Left colon (tissue), 2 donors: ENCODE measurements at regions not wholly inside any gene's neighbourhood (a gene's known extent, or its start where the extent isn't known, plus 50 kb on each side); places are given as distances from the start of the nearest gene placed in this dataset.
"Not testable (repeated sequence)": the region's sequence is repeated elsewhere in the genome, so short reads cannot be mapped to it uniquely, and the experiment has no call there.

Experiments
- ATAC-seq: fragments of 200-7000 bp; cut with Tn5 transposase; one replicate; pipeline ENCODE4 v1.9.1; 2020; ENCODE audit warnings: mild to moderate bottlenecking, moderate library complexity
- DNase-seq, 2 donors: peaks; one replicate each; pipeline ENCODE4 v3.0.0-alpha.2; 2020
- intact Hi-C, 2 donors: fragments of 100-400 bp; cut with DNase I in 1 of 2; cut with micrococcal nuclease in 1 of 2; formaldehyde crosslinking; loops; one replicate each; pipeline versions ENCODE4 v1.11.2 to v1.14.0; 2022; cut with DNase I, micrococcal nuclease
- donor health status: DM: no; HTN: no; CAD: no.
- donor health status: DM: yes; HTN: yes; CAD: no.

DNA sequence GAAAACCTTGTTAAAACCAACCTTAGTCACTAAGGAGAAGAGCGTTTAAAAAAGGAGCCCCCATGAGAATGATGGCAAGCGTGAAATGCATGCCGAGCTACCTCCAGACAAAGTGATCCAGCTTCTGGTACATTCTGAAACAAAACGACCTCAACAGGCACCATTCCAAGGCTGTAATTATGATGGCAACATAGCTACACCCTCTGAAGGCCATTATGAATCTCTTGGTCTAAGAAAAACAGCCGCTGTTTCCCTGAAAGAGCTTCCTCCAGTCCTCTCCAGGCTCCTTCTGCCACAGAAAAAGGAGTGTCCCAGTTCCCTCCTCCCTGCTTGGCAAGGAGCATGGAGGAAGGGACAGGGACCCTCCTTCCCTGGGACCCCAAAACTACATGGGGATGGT, 50.0 kb upstream of the ABLIM1 start:
- DNase-seq (no peak), ATAC-seq (peak; percentile 55)
- intact Hi-C loops = loop anchor here in 1 of 2 donors (10.0 kb wide), 2 partner anchors 153 to 243 kb away; no protein-coding TSS in a partner anchor

DNA sequence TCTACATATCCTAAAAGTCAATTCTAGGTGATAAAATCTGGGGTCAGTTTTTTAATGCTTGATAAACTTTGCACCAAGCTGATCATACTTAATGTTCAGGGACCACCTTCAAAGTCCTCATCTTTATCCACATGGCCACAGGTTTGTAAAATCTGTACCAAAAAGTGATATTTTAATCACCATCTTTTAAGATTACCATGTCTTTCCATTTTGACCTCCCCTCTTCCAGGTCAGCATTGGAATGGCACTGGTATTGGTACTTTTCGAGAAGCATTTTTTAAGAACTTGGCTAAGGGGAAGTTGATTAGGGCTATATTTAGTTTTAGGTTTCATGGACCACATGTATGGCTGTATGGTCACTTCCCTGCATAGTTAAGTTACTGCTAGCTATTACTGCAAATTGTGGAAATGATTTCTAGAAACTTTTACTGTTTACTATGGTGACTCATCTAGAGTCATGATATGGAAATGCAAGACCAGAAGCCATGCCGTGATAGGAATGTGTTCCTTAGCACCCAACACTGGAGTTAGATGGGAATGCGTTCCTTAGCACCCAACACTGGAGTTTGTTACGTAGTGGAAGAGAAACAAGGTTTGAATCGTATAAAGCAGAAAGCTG, 50.8 kb upstream of the ABLIM1 start:
- DNase-seq = no peak
- ATAC-seq = peak; percentile 64
- intact Hi-C loops = loop anchor here in 1 of 2 donors (10.0 kb wide), 2 partner anchors 154 to 244 kb away; no protein-coding TSS in a partner anchor

DNA sequence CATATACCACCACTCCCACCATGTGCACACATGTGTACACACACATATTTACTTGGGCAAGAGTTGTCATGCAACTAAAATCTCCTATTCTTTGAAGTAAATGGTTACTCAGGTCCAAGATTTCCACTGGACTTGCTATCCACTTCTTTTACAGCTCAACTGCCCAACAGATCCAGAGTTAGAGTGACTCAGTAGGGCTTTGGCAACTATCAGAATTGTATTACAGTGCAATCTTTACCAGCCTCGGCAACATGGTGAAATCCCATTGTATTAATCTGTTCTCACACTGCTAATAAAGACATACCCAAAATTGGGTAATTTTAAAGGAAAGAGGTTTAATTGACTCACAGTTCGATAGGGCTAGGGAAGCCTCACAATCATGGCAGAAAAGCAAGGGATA, 51.9 kb upstream of the ABLIM1 start:
- DNase-seq = no peak
- no peak for ATAC-seq
- intact Hi-C loops = loop anchor here in 1 of 2 donors (10.0 kb wide), 2 partner anchors 155 to 245 kb away; no protein-coding TSS in a partner anchor

DNA sequence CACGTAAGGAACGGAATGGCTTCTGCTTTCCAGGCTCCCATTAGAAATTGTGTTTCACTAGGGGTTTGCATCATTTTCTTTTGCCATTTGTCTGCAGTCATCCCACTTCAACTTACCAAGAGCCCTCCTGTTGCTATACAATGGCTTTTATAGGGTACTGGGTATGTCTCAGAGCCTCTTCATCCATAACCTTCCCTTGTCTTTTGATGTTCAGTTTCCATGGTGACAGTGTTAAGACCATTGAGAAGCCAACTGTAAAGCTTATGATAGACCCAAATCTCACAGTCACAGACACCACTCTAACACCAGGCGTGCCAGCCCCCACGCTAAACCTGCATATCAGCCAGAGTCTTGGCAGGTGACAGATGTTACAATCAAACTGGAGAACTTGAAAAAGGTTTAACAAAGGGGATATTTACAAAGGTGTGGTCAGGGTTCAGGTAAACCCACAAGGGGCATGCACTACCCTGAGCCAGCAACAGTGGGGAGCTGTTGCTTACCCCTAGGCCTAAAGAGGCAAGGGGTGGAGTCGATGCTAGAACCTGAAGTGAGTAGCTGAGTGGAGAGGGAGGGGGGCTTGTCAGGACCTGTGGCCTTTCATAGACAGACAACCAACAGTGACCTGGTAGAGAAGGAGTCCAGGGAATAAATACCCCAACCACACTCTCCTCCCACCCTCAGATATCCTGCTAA, 53.2 kb upstream of the ABLIM1 start:
- intact Hi-C loops = no loop called here
- ATAC-seq = no peak
- DNase-seq = no peak

DNA sequence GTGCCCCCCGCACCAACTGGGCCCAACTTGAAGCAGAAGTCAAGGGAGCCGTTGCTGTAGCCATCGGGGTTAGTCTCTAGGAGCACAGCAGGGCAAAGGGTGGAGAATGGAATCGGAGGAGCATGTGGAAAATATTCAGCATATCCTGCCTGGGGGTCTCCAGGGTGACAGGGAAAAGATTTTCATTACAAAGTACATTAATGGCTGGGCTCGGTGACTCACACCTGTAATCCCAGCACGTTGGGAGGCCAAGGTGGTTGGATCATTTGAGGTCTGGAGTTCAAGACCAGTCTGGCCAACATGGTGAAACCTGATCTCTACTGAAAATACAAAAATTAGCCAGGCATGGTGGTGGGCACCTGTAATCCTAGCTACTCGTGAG, 53.8 kb upstream of the ABLIM1 start:
- ATAC-seq (no peak), DNase-seq (no peak)
- intact Hi-C loops = no loop called here

DNA sequence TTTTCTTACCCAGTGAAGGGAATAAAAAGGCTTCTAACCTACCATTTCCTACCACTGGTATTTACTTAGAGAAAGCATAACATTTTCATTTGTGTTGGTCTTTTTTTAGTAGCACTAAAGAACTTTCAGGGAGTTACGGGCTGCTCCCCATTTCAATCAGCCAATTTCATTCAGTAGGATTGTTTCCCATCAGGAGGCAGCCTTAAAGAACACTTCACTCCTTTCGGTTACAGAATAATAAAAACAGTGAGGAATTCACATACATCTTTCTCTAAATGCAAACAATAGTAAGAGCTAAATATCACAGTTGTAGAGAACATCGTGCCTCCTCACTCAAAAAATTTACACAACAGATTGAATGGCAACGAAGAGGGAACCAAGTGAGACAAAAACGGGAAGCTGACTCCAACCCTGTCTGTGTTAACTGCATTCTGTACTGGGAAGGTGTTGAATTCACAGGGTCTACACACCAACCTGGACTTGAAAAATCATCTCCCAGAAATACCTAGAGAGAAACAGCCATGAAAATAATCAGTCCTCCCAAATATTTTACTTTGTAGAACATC, 55.5 kb upstream of the ABLIM1 start:
- intact Hi-C loops = no loop called here
- no peak for DNase-seq
- ATAC-seq = no peak

DNA sequence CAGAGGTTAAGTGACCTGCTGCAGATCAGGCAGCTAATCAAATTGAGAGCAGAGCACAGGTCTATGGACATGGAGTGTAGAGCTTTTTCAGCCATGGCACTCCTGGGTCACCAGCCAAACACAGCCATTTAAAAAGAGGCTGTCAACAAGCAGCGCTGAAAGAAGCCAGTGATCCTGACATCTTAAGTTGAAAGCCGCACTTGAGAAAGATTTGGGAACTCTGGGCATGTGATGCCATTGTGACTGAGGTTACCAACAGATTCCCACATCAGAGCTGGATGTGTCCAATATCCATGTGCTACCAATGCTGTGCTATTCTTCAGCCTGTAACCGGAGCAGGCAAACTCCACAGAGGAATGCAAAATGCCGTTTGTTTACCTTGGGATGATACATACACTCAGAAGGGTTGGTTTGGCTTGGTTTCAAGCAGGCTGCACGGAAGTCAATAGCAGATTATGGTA, 56.2 kb upstream of the ABLIM1 start:
- ATAC-seq = peak; percentile 92
- intact Hi-C loops = no loop called here

DNA sequence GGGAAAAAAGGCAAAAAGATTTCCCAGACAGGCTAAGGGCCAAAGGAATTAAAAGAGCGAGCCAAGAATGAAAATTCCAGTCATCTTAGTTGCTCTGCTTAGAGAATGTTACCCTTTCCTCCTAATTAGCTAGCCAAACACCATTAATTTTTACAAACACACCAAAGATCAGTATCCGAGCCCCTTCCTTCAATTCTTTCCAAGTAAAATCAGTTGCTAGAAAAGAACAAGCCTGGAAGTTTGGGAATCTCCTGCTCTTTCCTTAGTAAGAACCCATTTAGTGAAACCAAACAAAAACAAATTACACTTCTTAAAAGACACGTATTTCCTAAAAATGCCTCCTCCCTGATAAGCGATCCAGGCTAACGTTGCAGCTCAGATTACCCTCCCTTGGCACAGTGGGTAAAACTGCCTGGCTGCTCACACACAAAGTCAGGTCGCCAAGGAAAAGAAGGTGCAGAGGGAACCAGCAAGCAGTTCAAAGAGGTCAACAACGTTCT, 57.1 kb upstream of the ABLIM1 start:
- intact Hi-C loops = no loop called here
- no peak for ATAC-seq

More for the DNA sequence above, 56.2 kb upstream of the ABLIM1 start:
- DNase-seq = peak; percentile 37 to 55

DNA sequence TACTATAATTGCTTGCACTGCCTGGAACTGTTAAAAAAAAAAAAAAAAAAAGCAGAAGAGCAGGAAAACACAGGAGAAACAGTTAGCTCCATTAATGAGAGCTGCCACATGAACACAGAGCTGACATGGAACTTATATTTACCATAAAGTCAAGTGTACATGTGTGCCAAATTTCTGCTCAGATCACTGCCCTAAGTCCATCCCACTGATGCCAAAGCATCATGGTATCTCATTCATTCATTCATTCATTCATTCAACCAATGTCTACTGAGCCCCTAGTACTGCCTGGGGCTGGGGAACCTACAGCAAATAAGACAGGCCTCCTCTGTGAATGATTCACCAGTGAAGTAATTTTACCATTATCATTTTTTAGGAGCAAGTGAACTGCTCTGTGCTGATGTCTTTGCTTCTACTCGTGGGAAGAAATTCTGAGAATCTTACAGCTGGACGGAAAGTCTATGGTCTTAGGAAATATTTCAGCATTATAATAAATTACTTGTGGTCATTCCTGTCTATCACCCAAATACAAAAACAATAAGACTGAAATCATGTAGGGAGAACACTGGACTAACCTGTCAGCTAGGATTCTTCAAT, 58.8 kb upstream of the ABLIM1 start:
- intact Hi-C loops = no loop called here
- no peak for ATAC-seq

More for the DNA sequence above, 57.1 kb upstream of the ABLIM1 start:
- no peak for DNase-seq

DNA sequence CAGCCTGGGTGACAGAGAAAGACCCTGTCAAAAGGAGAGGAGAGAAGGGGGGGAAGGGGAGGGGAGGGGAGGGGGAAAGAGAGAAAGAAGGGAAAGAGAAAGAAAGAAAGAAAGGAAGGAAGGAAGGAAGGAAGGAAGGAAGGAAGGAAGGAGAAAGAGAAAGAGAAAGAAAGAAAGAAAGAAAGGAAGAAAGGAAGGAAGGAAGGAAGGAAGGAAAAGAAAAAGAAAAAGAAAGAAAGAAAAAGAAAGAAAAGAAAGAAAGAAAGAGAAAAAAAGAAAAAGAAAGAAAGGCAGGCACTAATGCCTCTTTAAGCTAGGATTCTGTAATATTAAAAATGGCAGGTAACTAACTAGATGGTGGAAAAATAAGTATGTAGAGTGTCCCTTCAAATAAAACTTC, 59.8 kb upstream of the ABLIM1 start:
- DNase-seq, intact Hi-C loops, ATAC-seq: not testable (repeated sequence)

More for the DNA sequence above, 58.8 kb upstream of the ABLIM1 start:
- DNase-seq = no peak

DNA sequence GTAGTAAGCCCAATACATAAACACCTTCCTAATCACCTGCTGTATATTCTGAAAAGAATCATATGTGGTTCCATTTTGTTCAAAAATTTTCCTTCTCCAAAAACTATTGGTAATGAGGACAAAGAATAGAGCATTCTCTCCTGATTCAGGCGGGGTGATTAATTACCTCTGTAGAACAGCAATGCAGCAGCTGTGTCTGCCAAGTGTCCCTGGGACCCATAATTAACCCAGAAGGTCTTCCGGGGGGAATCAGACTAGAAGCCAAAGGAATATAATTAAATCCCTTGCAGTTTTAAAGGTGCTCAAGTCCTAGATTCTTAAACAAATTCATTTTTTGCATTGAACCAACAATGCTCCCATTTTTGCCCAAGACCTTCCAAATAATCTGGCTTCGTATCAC, 60.3 kb upstream of the ABLIM1 start:
- intact Hi-C loops = no loop called here
- DNase-seq = no peak
- ATAC-seq = no peak

DNA sequence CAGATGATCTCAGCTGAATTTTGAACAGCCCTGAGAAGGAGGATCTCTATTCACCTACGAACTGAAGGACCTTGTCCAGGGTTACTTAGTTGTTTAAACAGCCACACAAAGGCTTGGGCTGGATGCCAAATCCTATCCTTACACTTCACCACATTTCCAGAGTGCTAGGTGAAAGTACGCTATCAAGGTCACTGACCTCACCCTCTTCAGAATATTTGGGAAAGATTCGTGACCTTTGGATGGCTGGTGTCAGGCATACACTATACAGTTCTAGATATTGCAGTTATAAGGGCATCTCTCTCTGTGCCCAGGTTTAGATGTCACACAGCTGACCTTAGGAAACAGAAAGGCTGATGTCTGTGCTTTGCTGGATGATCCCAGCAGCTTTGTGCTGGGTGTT, 61.2 kb upstream of the ABLIM1 start:
- DNase-seq = peak in 1 of 2 donors; percentile 22
- ATAC-seq = peak; percentile 84
- intact Hi-C loops = no loop called here

DNA sequence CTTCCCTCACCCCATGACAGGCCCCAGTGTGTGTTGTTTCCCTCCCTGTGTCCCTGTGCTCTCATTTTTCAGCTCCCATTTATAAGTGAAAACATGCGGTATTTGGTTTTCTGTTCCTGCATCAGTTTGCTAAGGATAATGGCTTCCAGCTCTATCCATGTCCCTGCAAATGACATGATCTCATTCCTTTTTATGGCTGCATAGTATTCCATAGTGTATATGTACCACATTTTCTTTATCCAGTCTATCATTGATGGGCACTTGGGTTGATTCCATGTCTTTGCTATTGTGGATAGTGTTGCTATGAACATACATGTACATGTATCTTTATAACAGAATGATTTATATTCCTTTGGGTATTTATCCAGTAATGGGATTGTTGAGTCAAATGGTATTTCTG, 61.9 kb upstream of the ABLIM1 start:
- intact Hi-C loops, ATAC-seq, DNase-seq: not testable (repeated sequence)

DNA sequence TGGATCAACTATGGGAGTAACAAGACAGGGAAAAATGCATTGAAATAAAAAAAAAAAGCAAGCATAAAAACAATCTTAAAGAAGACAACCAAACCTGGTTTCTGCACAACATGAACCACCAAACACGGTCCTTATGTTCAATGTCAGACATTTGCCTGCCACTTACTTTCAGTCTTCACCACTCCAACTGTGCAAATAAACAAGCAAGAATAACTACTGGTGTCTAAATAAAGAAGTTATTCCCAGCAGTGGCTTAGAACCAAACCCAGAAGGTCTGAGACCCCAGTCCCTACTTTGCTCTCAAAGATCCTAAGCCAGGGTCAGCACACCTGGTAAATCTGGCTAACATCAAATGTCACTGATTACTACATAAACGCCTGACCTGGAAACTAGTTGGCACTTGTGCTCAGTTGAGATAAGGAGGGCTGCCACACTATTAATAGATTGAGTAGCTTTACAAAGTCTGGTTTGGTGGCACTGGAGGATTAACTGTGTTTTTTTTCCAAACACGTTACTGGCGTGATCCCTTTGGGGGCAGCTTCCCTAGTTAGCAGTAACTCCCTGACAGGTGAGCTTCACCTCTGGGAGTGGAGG, 62.7 kb upstream of the ABLIM1 start:
- DNase-seq = no peak
- no peak for ATAC-seq
- intact Hi-C loops = no loop called here

DNA sequence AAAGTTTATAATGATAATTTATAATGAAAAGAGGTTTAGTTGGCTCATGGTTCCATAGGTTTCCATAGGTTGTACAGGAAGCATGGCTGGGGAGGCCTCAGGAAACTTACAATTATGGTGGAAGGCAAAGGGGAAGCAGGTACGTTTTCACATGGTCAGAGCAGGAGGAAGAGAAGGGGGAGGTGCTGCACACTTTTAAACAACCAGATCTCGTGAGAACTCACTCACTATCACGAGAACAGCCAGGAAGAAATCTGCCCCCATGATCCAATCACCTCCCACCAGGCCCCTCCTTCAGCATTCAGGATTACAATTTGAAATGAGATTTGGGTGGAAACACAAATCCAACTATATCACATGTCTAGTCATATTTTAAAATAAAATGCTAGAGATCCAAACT, 64.1 kb upstream of the ABLIM1 start:
- intact Hi-C loops, DNase-seq, ATAC-seq: not testable (repeated sequence)

DNA sequence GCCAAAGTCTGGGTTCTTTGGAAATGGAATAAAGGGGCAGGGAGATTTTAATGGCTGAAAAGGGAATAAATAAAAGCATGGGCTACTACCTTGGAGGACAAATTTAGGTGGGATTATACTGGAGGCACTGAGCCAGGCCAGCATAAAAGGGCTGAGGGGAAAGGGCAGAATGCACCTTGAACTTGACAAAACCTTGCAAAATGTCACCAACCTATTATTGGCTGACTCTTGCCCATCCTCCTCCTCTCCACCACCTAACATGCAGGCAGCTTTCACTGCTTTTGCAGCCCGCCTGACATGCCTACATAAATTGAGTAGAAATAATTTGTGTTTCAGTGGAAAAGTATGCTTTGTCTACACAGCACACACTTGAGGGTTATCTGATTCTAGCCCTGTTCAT, 65.3 kb upstream of the ABLIM1 start:
- DNase-seq (no peak), ATAC-seq (no peak)
- intact Hi-C loops = no loop called here

DNA sequence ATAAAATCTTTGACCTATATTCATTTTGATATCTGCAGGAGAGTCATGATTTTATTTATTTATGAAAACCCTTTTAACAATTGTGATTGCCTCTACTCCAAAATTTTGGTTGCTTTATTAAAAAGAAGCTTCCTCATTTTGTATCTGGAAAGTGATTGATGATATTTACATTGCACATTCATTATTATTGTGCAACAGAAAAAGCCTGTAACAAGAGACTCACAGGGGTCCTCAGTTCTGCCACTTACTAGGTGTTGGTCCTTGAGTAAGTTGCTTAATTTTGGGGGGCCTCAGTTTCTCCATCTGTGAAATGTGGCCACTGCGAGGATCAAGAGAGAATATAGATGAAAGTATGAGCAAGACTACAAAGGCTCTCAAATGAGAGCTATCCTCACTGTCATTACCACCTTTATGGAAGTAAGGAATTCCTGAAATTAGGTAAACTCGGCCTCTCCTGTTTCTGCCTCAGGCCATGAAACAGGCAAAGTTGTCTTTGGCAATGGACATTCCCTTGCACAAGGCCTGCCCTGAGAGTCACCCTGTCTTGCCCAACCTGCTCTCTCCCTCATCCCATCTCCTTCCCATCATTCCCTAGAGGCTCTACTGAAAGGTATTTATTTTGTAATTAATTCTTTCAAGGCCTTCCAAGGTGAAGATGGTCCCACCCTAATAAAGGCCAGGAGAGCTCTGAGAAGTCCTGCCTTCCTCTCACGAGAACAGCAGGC, 66.1 kb upstream of the ABLIM1 start:
- DNase-seq (no peak), ATAC-seq (no peak)
- intact Hi-C loops = no loop called here

DNA sequence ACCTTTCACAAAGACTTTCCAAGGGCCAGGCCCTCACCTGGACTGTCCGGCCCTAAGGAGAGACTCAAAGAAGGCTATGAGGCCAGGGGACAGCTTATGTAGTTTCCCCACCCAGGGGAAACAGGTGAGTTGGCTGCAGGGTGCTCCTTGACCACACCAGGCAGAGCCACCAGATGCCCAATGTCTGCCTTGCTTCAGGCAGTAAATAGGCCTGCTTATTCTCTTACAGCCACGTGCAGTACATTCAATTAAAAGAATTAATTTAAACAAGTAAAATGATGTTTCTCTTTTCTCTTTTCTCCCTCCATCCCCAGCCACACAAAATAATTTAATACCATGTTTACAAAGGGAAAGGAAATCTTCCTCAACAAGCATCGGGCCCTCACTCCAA, 66.6 kb upstream of the ABLIM1 start:
- ATAC-seq = no peak
- intact Hi-C loops = no loop called here
- DNase-seq = no peak
